Lower leg skin (tissue), 4 donors: ENCODE measurements at regions not wholly inside any gene's neighbourhood (a gene's known extent, or its start where the extent isn't known, plus 50 kb on each side); places are given as distances from the start of the nearest gene placed in this dataset.

Source experiments
- DNase-seq, 2 donors: peaks; one replicate each; pipeline ENCODE4 v3.0.0-alpha.2; 2019; ENCODE audit warnings: low spot score in 2 of 2
- H3K4me3 ChIP-seq: fragments of 200-600 bp; sonication (generic); 2 replicates; pipeline ENCODE4 v1.5.1; 2017; ENCODE audit warnings: mild to moderate bottlenecking, low read depth; ENCODE audit not compliant: poor library complexity, severe bottlenecking
- POLR2A ChIP-seq, 2 donors: fragments of 450-650 bp; IDR thresholded peaks; one replicate each; pipeline ENCODE4 v1.6.1; 2016 to 2017; ENCODE audit warnings: antibody characterized with exemption in 2 of 2, mild to moderate bottlenecking in 1 of 2, moderate library complexity in 1 of 2
- WGBS, 2 donors: methylation state at CpG; one replicate each; pipeline ENCODE4 v1.1.5; 2018; 5-methylcytosine and 5-hydroxymethylcytosine counted together
- intact Hi-C: fragments of 100-400 bp; cut with DNase I; formaldehyde crosslinking; loops from one replicate; pipeline ENCODE4 v1.15.0; 2023; ENCODE audit warnings: low total_unique reads
- TF ChIP-seq, protein P1 (sequence below), 3 donors: fragments of 450-650 bp; IDR thresholded peaks; one replicate each; pipeline ENCODE4 v1.5.1; 2016; ENCODE audit warnings: antibody characterized with exemption in 3 of 3, mild to moderate bottlenecking in 3 of 3, moderate library complexity in 2 of 3

DNA sequence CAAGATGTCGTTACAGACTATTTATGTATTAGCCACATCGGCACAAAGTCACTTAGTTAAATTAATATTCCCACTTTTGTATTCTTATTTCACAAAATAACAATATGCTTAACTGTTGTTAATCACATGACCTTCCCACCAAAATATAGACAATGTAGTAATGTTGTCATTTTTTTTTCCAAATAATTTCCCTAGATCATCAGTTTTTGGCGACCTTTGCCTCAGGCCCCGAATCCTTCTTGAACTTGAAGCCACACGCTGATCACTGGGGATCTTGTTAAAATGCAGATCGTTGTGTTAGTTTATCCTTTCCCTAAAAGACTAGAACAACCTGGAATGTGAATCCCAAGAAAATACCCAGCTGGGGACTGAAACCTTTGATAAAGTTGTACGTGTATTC, 497.6 kb downstream of the SUCLG1 start:
- WGBS, 2 donors = 88 to 92% methylated on average over 7 of the region's 7 CpGs
- intact Hi-C loops = no loop called here
- no peak overlapping the region for H3K4me3 ChIP-seq
- no peak for DNase-seq
- TF ChIP-seq POLR2A (IDR thresholded peaks at IDR 0.05) = no peak

DNA sequence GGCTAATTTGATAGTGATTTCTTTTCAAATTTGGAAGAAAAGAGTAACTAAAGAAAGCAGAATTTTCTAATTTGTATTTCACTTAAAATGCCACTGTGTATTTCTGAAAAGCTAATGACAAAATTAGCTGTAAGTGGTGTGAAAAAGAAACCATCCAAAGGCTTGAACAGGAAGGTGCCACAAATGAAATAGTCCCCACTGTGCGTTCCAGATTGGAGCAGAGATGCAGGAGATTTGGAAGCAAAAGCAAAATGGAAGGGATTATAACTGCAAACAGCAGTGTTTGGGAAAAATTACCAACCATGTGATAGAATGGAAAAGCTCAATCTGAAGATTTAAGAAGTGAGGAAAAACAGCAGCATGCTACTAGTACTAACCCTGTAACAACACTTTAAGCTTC, 498.7 kb downstream of the SUCLG1 start:
- TF ChIP-seq POLR2A (IDR thresholded peaks at IDR 0.05) = no peak
- TF ChIP-seq, protein P1, sequence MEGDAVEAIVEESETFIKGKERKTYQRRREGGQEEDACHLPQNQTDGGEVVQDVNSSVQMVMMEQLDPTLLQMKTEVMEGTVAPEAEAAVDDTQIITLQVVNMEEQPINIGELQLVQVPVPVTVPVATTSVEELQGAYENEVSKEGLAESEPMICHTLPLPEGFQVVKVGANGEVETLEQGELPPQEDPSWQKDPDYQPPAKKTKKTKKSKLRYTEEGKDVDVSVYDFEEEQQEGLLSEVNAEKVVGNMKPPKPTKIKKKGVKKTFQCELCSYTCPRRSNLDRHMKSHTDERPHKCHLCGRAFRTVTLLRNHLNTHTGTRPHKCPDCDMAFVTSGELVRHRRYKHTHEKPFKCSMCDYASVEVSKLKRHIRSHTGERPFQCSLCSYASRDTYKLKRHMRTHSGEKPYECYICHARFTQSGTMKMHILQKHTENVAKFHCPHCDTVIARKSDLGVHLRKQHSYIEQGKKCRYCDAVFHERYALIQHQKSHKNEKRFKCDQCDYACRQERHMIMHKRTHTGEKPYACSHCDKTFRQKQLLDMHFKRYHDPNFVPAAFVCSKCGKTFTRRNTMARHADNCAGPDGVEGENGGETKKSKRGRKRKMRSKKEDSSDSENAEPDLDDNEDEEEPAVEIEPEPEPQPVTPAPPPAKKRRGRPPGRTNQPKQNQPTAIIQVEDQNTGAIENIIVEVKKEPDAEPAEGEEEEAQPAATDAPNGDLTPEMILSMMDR (IDR thresholded peaks at IDR 0.05) = no peak
- DNase-seq = no peak
- intact Hi-C loops = no loop called here
- no peak overlapping the region for H3K4me3 ChIP-seq
- 72 to 73% methylated on average over 1 of the region's 1 CpG for WGBS, 2 donors

DNA sequence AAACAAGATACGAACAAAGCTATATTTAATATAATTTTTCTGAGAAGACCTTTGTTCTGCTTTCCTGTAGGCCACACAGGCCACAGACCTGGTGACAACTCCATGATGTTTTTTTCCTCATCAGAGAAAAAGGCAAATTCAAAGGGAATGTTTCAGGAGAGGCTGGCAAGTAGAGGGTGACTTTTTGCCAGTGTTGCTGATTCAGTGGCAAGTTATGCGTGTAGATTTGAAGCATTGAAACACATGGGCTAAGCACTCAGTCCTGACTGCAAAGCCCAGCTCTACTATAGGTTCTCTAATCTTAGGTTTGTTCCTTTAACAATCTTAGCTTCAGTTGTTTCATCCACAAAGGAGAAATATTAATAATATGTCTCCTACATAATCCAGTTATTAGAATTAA, 499.8 kb downstream of the SUCLG1 start:
- intact Hi-C loops = no loop called here
- DNase-seq = no peak
- H3K4me3 ChIP-seq = no peak overlapping the region
- TF ChIP-seq, protein P1 (IDR thresholded peaks at IDR 0.05) = no peak
- TF ChIP-seq POLR2A (IDR thresholded peaks at IDR 0.05) = no peak
- WGBS, 2 donors = 77 to 81% methylated on average over 2 of the region's 2 CpGs

DNA sequence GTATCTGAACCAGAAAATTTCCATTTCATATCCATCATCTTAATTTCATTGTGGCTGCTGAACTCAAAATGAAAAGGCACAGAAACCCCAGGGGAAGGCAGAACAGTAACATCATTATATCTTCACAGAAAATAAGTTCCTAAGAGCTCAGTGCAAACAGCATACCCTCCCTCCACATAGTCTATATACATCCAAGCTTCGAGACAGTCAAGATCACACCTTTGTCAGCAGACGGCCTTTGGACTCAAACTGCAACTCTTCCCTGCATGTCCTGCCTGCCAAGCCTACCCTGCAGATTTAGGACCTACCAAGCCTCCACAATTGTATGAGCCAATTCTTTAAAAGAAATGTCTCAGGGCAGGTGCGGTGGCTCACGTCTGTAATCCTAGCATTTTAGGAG, 502.1 kb downstream of the SUCLG1 start:
- intact Hi-C loops = no loop called here
- no peak for DNase-seq
- WGBS, 2 donors = 87 to 91% methylated on average over 4 of the region's 4 CpGs
- H3K4me3 ChIP-seq = no peak overlapping the region
- no peak for TF ChIP-seq POLR2A (IDR thresholded peaks at IDR 0.05)
- TF ChIP-seq, protein P1 (IDR thresholded peaks at IDR 0.05) = no peak

DNA sequence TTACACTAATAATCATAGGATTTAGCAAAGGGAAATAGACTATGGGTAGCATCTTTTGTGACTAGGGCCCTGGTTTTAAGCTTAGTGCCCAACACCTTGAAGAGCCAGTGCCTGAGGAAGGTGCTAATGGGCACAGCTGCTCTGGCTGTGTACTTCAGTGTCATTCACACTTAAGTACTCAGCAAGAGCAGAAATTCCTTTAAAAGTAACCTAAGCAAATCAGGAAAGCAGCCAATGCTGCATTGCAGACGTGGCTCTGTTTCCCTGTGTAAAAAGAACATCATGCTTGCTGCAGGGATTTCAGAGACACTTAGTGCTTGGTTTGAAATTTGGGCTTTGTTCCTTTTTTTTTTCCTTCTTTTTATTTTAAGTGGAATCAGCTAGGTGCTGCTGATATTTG, 505.4 kb downstream of the SUCLG1 start:
- WGBS, 2 donors = 27 to 44% methylated on average over 1 of the region's 1 CpG
- no peak for DNase-seq
- no peak overlapping the region for H3K4me3 ChIP-seq
- TF ChIP-seq POLR2A (IDR thresholded peaks at IDR 0.05) = no peak
- TF ChIP-seq, protein P1 (IDR thresholded peaks at IDR 0.05) = no peak
- intact Hi-C loops = loop anchor here (5.0 kb wide), 1 partner anchor 851 kb away; no protein-coding TSS in a partner anchor

DNA sequence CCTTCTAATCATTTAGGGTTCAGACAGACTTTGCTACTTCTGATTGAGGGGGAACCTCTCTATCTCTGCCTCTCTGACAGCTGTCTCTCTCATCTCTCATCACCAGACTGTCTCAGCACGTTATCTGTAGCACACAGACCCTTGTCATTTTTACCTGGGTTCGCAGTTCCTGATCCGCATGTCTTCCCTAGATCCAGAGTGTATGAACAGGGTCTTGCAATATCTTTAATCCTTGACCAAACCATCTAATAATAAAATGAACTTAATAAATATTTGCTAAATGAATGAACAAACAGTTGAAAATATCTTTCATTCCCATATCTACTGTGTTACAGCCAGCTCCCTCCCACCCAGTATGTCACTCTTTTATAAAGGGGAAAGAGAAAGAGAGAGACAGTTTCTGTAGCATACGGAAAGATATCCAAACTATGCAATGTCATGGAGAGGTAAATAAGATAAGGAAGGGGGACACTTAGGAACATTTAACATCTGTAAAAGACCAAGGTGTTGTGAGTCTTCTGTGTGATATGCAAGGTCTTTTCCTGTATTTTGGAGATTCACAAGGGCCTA, 507.6 kb downstream of the SUCLG1 start:
- 82 to 90% methylated on average over 4 of the region's 4 CpGs for WGBS, 2 donors
- intact Hi-C loops = loop anchor here (5.0 kb wide), 1 partner anchor 849 kb away; no protein-coding TSS in a partner anchor
- no peak for DNase-seq
- H3K4me3 ChIP-seq = no peak overlapping the region
- TF ChIP-seq POLR2A (IDR thresholded peaks at IDR 0.05) = no peak
- TF ChIP-seq, protein P1 (IDR thresholded peaks at IDR 0.05) = no peak
